Fibroblast of villous mesenchyme (primary cell): ENCODE measurements at regions not wholly inside any gene's neighbourhood (a gene's known extent, or its start where the extent isn't known, plus 50 kb on each side); places are given as distances from the start of the nearest gene placed in this dataset.

Experiments used
- DNase-seq: peaks from one replicate; pipeline ENCODE4 v3.0.0-alpha.2; 2010; ENCODE audit warnings: low read depth
- H3K4me3 ChIP-seq: 2 replicates; pipeline ENCODE4 v1.5.1; 2011; ENCODE audit warnings: low read depth, mild to moderate bottlenecking, low read length
- CTCF ChIP-seq: IDR thresholded peaks from 2 replicates; pipeline ENCODE4 v1.5.1; 2012; ENCODE audit warnings: low read depth, mild to moderate bottlenecking, low read length; ENCODE audit not compliant: insufficient read depth

- TF ChIP-seq CTCF, result no peak
- H3K4me3 ChIP-seq, result no peak overlapping the region
- peak; percentile 53 for DNase-seq
Measured at GRCh38 chr4:11741190-11741652, 312.5 kb upstream of the HS3ST1 start.

DNA sequence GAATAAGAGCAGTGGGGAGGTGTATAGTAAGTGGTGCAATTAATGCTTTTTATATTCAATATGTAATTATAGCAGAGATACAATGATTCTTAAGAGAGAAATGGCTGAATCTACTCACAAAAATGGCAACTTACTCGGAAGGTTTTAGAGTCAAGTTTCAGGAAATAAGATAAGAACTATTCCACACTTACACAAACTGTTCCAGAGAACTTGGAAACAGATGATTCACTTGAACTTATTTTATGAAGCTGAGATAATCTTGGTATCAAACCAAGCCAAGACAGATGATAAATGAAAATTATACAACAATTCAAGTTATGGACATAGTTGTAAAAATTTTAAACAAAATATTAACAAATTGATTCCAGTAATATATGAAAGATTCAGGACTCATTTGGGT is 311.3 kb upstream of the HS3ST1 start:
- no peak for TF ChIP-seq CTCF
- DNase-seq, result peak; percentile 17
- H3K4me3 ChIP-seq, result no peak overlapping the region

- TF ChIP-seq CTCF, result no peak
- DNase-seq, result no peak
- H3K4me3 ChIP-seq, result no peak overlapping the region
Measured at GRCh38 chr4:11736978-11737377, 308.3 kb upstream of the HS3ST1 start.

GRCh38 chr4:11735651-11736050 is 307.0 kb upstream of the HS3ST1 start:
- no peak for DNase-seq
- no peak for TF ChIP-seq CTCF
- H3K4me3 ChIP-seq, result no peak overlapping the region

DNA sequence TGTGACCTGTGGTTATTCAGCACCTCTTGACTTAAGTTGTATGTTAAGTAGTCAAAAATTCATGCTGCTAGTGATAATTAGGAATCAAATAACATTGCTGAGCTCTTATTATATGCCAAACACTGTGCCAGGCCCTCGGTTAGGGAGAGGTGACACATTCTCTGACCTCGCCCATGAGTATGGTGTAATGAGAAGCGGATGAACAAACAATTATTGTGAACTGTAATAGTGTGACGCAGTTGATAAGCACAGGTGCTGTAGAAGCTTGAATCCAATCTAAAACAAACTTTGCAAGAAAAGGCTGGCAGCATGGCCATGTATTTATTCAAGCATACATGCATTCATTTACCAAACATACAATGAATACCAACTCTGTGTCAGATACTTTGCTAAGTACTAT is 303.5 kb upstream of the HS3ST1 start:
- no peak for DNase-seq
- no peak for TF ChIP-seq CTCF
- H3K4me3 ChIP-seq, result no peak overlapping the region

DNA sequence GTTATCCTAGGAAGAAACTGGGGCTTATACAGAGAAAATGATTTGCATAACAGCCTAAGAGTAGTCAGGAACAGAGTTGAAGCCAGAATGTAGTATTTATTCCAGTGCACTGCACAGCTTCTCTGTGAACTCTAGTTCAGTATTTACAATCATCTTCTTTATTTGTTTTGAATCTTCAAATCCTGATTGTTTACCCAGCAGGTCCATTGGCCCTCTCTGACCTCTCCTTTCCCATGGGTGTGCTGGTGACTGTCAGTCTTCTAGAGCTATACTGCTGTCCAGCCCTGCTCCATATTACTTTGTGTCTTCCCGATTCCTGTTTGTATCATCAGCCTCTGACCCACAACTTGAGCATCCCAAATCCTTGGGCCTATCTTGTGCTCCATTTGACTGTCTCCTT is 301.9 kb upstream of the HS3ST1 start:
- TF ChIP-seq CTCF, result no peak
- DNase-seq, result no peak
- no peak overlapping the region for H3K4me3 ChIP-seq

GRCh38 chr4:11729548-11729947 is 300.9 kb upstream of the HS3ST1 start:
- peak; percentile 34 for DNase-seq

More at GRCh38 chr4:11729548-11729947, 300.9 kb upstream of the HS3ST1 start:
- TF ChIP-seq CTCF, result no peak
- H3K4me3 ChIP-seq, result no peak overlapping the region
